ENCODE measurements at regions not wholly inside any gene's neighbourhood (a gene's known extent, or its start where the extent isn't known, plus 50 kb on each side); places are given as distances from the start of the nearest gene placed in this dataset.
"Not testable (repeated sequence)": the region's sequence is repeated elsewhere in the genome, so short reads cannot be mapped to it uniquely, and the experiment has no call there.

GRCh38 chrX:46223499-46223898 is 321.7 kb downstream of the ZNF674 start:
- not testable (repeated sequence) for DNase-seq (ENCODE audit: low read depth)

GRCh38 chrX:46220822-46221221 is 324.4 kb downstream of the ZNF674 start:
- DNase-seq (ENCODE audit: low read depth) = no peak

GRCh38 chrX:46218373-46218772 is 326.8 kb downstream of the ZNF674 start:
- DNase-seq (ENCODE audit: low read depth) = no peak

GRCh38 chrX:46216406-46216805 is 328.8 kb downstream of the ZNF674 start:
- no peak for DNase-seq (ENCODE audit: low read depth)

GRCh38 chrX:46211079-46211478 is 334.1 kb downstream of the ZNF674 start:
- DNase-seq (ENCODE audit: low read depth) = no peak

- DNase-seq (ENCODE audit: low read depth) = no peak
These were observed 335.5 kb downstream of the ZNF674 start for GRCh38 chrX:46209768-46210167.

GRCh38 chrX:46209037-46209436 is 336.2 kb downstream of the ZNF674 start:
- no peak for DNase-seq (ENCODE audit: low read depth)

- peak; percentile 63 for DNase-seq (ENCODE audit: low read depth)
These were observed 336.9 kb downstream of the ZNF674 start for GRCh38 chrX:46208225-46208854.

- DNase-seq (ENCODE audit: low read depth) = no peak
These were observed 340.3 kb downstream of the ZNF674 start for GRCh38 chrX:46204721-46205422.

GRCh38 chrX:46202733-46203514 is 342.3 kb downstream of the ZNF674 start:
- DNase-seq (ENCODE audit: low read depth) = no peak

- DNase-seq (ENCODE audit: low read depth) = no peak
These were observed 344.8 kb downstream of the ZNF674 start for GRCh38 chrX:46200413-46200812.

GRCh38 chrX:46198858-46199257 is 346.4 kb downstream of the ZNF674 start:
- DNase-seq (ENCODE audit: low read depth) = no peak

GRCh38 chrX:46186811-46187106 is 358.5 kb downstream of the ZNF674 start:
- not testable (repeated sequence) for DNase-seq (ENCODE audit: low read depth)

- DNase-seq (ENCODE audit: low read depth) = no peak
These were observed 359.1 kb downstream of the ZNF674 start for GRCh38 chrX:46185923-46186810.

GRCh38 chrX:46184749-46185148 is 360.5 kb downstream of the ZNF674 start:
- no peak for DNase-seq (ENCODE audit: low read depth)

- peak; percentile 57 for DNase-seq (ENCODE audit: low read depth)
These were observed 364.9 kb downstream of the ZNF674 start for GRCh38 chrX:46180258-46180687.

- DNase-seq (ENCODE audit: low read depth) = no peak
These were observed 365.5 kb downstream of the ZNF674 start for GRCh38 chrX:46179748-46180147.

- DNase-seq (ENCODE audit: low read depth) = no peak
These were observed 366.5 kb downstream of the ZNF674 start for GRCh38 chrX:46178763-46179162.

GRCh38 chrX:46173159-46173558 is 372.1 kb downstream of the ZNF674 start:
- DNase-seq (ENCODE audit: low read depth) = no peak

GRCh38 chrX:46171457-46171856 is 373.8 kb downstream of the ZNF674 start:
- not testable (repeated sequence) for DNase-seq (ENCODE audit: low read depth)

GRCh38 chrX:46169808-46170207 is 375.4 kb downstream of the ZNF674 start:
- DNase-seq (ENCODE audit: low read depth) = no peak

- no peak for DNase-seq (ENCODE audit: low read depth)
These were observed 377.0 kb downstream of the ZNF674 start for GRCh38 chrX:46168254-46168653.

Measured in EH (cell line).